Activated CD4-positive, alpha-beta T cell treated with anti-CD3 and anti-CD28 coated beads, Interleukin-2, amount 50 U/mL, for 48 hours (primary cell): ENCODE measurements at regions not wholly inside any gene's neighbourhood (a gene's known extent, or its start where the extent isn't known, plus 50 kb on each side); places are given as distances from the start of the nearest gene placed in this dataset.

Experiments used
- DNase-seq, 2 experiments: peaks; one replicate each; pipeline ENCODE4 v3.0.0-alpha.2; 2020

DNA sequence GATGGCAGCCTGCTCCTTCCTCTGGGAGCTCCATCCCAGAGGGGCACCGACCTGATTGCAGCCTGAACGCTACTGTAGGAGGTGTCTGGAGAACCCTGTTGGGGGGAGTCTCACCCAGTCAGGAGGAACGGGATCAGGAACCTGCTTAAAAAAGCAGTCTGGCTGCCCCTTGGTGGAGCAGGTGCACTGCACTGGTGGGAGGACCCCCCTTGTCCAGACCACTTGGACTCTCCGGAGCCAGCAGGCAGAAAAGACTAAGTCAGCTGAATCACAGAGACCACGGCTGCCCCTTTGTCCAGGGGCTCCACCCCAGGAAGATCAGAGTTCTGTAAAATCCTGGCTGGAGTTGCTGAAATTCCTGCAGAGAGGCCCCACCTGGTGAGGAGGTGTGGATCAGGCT lies 67.3 kb upstream of the MAGEB18 start:
- DNase-seq = no peak

DNA sequence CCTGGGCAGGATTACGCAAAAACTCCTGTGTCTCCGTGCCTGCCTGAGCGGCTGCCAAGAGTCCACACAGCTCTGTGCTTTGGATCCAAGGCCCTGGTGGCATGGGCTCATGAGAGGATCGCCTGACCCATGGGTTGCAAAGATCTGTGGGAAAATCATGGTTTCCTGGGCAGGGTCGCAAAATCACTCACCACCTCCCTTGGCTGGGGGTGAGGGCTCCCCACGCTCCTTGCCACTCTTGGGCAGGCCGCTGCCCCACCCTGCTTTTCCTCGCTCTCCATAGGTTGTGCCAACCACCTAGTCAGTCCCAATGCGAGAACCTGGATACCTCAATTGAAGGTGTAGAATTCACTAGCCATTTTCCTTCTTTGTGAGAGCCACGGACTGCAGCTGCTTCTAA lies 66.5 kb upstream of the MAGEB18 start:
- no peak for DNase-seq

DNA sequence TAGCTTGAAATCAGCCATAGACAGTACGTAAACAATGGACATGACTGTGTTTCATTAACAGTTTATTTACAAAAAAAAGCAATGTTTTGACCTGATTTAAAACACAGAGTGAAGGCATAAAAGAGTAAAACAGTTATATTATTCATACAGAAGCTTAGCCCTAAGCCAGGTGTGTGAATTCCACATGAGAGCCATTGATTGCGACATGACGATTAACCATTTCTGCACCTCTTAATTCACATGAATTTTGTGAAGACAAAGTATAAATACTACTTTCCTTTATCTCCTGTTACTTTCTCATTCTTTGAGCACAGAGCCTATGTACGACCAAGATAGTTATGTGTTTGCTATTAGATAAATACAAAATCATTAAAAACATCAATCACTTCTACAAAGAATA lies 55.0 kb upstream of the MAGEB18 start:
- no peak for DNase-seq
